NOMO-1 treated with dmso at 0.1 percent for 144 hours (cell line): ENCODE measurements at regions not wholly inside any gene's neighbourhood (a gene's known extent, or its start where the extent isn't known, plus 50 kb on each side); places are given as distances from the start of the nearest gene placed in this dataset.

Experiments
- DNase-seq: peaks from one replicate; lab custom pipeline; 2025; ENCODE audit not compliant: unreplicated experiment; lab: John Stamatoyannopoulos, UW

- no peak for DNase-seq
These were observed 235.7 kb upstream of the KCNMB2 start for GRCh38 chr3:178300441-178300959.

GRCh38 chr3:178302966-178303930 lies 233.0 kb upstream of the KCNMB2 start:
- DNase-seq = no peak

GRCh38 chr3:178304758-178305467 lies 231.3 kb upstream of the KCNMB2 start:
- DNase-seq = no peak

GRCh38 chr3:178306432-178307115 lies 229.7 kb upstream of the KCNMB2 start:
- no peak for DNase-seq

- no peak for DNase-seq
These were observed 227.5 kb upstream of the KCNMB2 start for GRCh38 chr3:178308771-178309170.

GRCh38 chr3:178310949-178311348 lies 225.3 kb upstream of the KCNMB2 start:
- no peak for DNase-seq

- DNase-seq = no peak
These were observed 222.5 kb upstream of the KCNMB2 start for GRCh38 chr3:178313716-178314115.

- DNase-seq = no peak
These were observed 217.9 kb upstream of the KCNMB2 start for GRCh38 chr3:178318340-178318739.

GRCh38 chr3:178318941-178319816 lies 217.1 kb upstream of the KCNMB2 start:
- no peak for DNase-seq

GRCh38 chr3:178320456-178321351 lies 215.5 kb upstream of the KCNMB2 start:
- DNase-seq = no peak

- DNase-seq = no peak
These were observed 211.9 kb upstream of the KCNMB2 start for GRCh38 chr3:178324356-178324755.

- no peak for DNase-seq
These were observed 210.9 kb upstream of the KCNMB2 start for GRCh38 chr3:178325330-178325729.

GRCh38 chr3:178329936-178330335 lies 206.3 kb upstream of the KCNMB2 start:
- DNase-seq = no peak

GRCh38 chr3:178334239-178334638 lies 202.0 kb upstream of the KCNMB2 start:
- no peak for DNase-seq

- DNase-seq = no peak
These were observed 199.9 kb upstream of the KCNMB2 start for GRCh38 chr3:178336336-178336735.

GRCh38 chr3:178340506-178340905 lies 195.7 kb upstream of the KCNMB2 start:
- DNase-seq = no peak

GRCh38 chr3:178341636-178342035 lies 194.6 kb upstream of the KCNMB2 start:
- DNase-seq = no peak

GRCh38 chr3:178342111-178342510 lies 194.1 kb upstream of the KCNMB2 start:
- DNase-seq = no peak

- DNase-seq = no peak
These were observed 192.7 kb upstream of the KCNMB2 start for GRCh38 chr3:178343433-178344038.
